Tibial nerve (tissue), 4 donors: ENCODE measurements at regions not wholly inside any gene's neighbourhood (a gene's known extent, or its start where the extent isn't known, plus 50 kb on each side); places are given as distances from the start of the nearest gene placed in this dataset.

Source experiments
- EP300 ChIP-seq, 2 donors: sonication (generic); formaldehyde crosslinking; IDR thresholded peaks; one replicate each; pipeline ENCODE4 v1.6.1; 2017; ENCODE audit warnings: antibody characterized with exemption in 2 of 2, mild to moderate bottlenecking in 1 of 2
- POLR2A ChIP-seq, 2 donors: fragments of 450-650 bp; IDR thresholded peaks; one replicate each; pipeline ENCODE4 v1.6.1; 2017; ENCODE audit warnings: antibody characterized with exemption in 2 of 2, mild to moderate bottlenecking in 2 of 2, moderate library complexity in 2 of 2
- TF ChIP-seq, protein P1 (sequence below), 5 experiments: fragments of 200-600 bp in 3 of 5; fragments of 450-650 bp in 2 of 5; sonication (generic) in 3 of 5; IDR thresholded peaks; one replicate each; pipeline ENCODE4 v1.5.1; 2016 to 2019; ENCODE audit warnings: antibody characterized with exemption in 5 of 5, mild to moderate bottlenecking in 3 of 5, moderate library complexity in 2 of 5

DNA sequence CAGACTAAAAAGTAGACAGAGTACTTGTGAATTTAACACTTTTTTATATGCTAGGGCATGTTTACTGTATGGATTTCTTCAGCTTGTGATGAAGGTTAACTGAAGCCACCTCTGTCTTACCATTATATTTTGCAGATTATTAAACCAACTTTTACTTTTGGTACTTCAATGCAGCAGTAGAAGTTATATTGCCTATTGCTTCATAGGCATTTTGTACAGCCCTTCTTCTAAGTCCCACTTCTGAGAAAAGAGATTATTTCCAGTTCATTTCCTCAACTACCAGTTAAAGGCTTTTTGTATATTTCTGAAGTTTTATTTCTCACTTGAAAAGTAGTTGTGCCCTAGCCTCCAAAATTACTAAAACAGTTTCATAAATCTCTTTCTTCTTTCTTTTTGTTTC, 151.7 kb upstream of the FOXN2 start:
- TF ChIP-seq, protein P1, sequence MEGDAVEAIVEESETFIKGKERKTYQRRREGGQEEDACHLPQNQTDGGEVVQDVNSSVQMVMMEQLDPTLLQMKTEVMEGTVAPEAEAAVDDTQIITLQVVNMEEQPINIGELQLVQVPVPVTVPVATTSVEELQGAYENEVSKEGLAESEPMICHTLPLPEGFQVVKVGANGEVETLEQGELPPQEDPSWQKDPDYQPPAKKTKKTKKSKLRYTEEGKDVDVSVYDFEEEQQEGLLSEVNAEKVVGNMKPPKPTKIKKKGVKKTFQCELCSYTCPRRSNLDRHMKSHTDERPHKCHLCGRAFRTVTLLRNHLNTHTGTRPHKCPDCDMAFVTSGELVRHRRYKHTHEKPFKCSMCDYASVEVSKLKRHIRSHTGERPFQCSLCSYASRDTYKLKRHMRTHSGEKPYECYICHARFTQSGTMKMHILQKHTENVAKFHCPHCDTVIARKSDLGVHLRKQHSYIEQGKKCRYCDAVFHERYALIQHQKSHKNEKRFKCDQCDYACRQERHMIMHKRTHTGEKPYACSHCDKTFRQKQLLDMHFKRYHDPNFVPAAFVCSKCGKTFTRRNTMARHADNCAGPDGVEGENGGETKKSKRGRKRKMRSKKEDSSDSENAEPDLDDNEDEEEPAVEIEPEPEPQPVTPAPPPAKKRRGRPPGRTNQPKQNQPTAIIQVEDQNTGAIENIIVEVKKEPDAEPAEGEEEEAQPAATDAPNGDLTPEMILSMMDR (IDR thresholded peaks at IDR 0.05): no peak
- TF ChIP-seq POLR2A (IDR thresholded peaks at IDR 0.05) (no peak), EP300 (IDR thresholded peaks at IDR 0.05) (no peak)
